Sciatic nerve (tissue), 2 donors: ENCODE measurements at regions not wholly inside any gene's neighbourhood (a gene's known extent, or its start where the extent isn't known, plus 50 kb on each side); places are given as distances from the start of the nearest gene placed in this dataset.
"Not testable (repeated sequence)": the region's sequence is repeated elsewhere in the genome, so short reads cannot be mapped to it uniquely, and the experiment has no call there.

Experiments
- ATAC-seq: fragments of 200-7000 bp; cut with Tn5 transposase; one replicate; pipeline ENCODE4 v1.9.1; 2020; ENCODE audit warnings: mild to moderate bottlenecking, moderate library complexity
- DNase-seq: peaks from one replicate; pipeline ENCODE4 v3.0.0-alpha.2; 2020; ENCODE audit warnings: low spot score
- intact Hi-C: fragments of 100-400 bp; cut with DNase I; formaldehyde crosslinking; loops from one replicate; pipeline ENCODE4 v1.14.2; 2022
- donor health status: DM: no; HTN: no; CAD: no.
- donor health status: DM: no; HTN: no; CAD: no.

GRCh38 chr11:81222491-81222890 is 1511.2 kb downstream of the FAM181B start:
- intact Hi-C loops = no loop called here
- no peak for DNase-seq
- no peak for ATAC-seq

- DNase-seq (no peak), ATAC-seq (no peak)
- intact Hi-C loops = no loop called here
These were observed 1513.3 kb downstream of the FAM181B start for GRCh38 chr11:81220146-81220895.

GRCh38 chr11:81219661-81220060 is 1514.0 kb downstream of the FAM181B start:
- intact Hi-C loops = no loop called here
- ATAC-seq (no peak), DNase-seq (no peak)

GRCh38 chr11:81218440-81218839 is 1515.2 kb downstream of the FAM181B start:
- no peak for ATAC-seq
- no peak for DNase-seq
- intact Hi-C loops = no loop called here

GRCh38 chr11:81211050-81211449 is 1522.6 kb downstream of the FAM181B start:
- DNase-seq (no peak), ATAC-seq (no peak)
- intact Hi-C loops = no loop called here

GRCh38 chr11:81207421-81208054 is 1526.1 kb downstream of the FAM181B start:
- intact Hi-C loops = no loop called here
- no peak for DNase-seq
- no peak for ATAC-seq

GRCh38 chr11:81203876-81204275 is 1529.8 kb downstream of the FAM181B start:
- ATAC-seq (no peak), DNase-seq (no peak)
- intact Hi-C loops = no loop called here

- ATAC-seq = no peak
- intact Hi-C loops = no loop called here
These were observed 1536.3 kb downstream of the FAM181B start for GRCh38 chr11:81197396-81197795.

GRCh38 chr11:81192516-81192915 is 1541.1 kb downstream of the FAM181B start:
- DNase-seq = no peak
- intact Hi-C loops = no loop called here
- no peak for ATAC-seq

More at GRCh38 chr11:81197396-81197795, 1536.3 kb downstream of the FAM181B start:
- DNase-seq = no peak

GRCh38 chr11:81190546-81190945 is 1543.1 kb downstream of the FAM181B start:
- ATAC-seq (no peak), DNase-seq (no peak)
- intact Hi-C loops = no loop called here

- intact Hi-C loops, ATAC-seq, DNase-seq: not testable (repeated sequence)
These were observed 1546.6 kb downstream of the FAM181B start for GRCh38 chr11:81187033-81187432.

- no peak for DNase-seq
- no peak for ATAC-seq
- intact Hi-C loops = no loop called here
These were observed 1558.9 kb downstream of the FAM181B start for GRCh38 chr11:81174646-81175330.

GRCh38 chr11:81165164-81165563 is 1568.5 kb downstream of the FAM181B start:
- ATAC-seq (no peak), DNase-seq (no peak)
- intact Hi-C loops = no loop called here

- intact Hi-C loops = no loop called here
- DNase-seq (no peak), ATAC-seq (no peak)
These were observed 1573.8 kb downstream of the FAM181B start for GRCh38 chr11:81159900-81160299.

GRCh38 chr11:81135570-81135969 is 1598.1 kb downstream of the FAM181B start:
- ATAC-seq (no peak), DNase-seq (no peak)
- intact Hi-C loops = no loop called here

GRCh38 chr11:81129618-81130017 is 1604.0 kb downstream of the FAM181B start:
- ATAC-seq = no peak
- DNase-seq = no peak
- intact Hi-C loops = no loop called here

- DNase-seq (no peak), ATAC-seq (no peak)
- intact Hi-C loops = no loop called here
These were observed 1620.9 kb downstream of the FAM181B start for GRCh38 chr11:81112718-81113117.

GRCh38 chr11:81104051-81104450 is 1629.6 kb downstream of the FAM181B start:
- ATAC-seq (no peak), DNase-seq (no peak)
- intact Hi-C loops = no loop called here

- DNase-seq = no peak
- intact Hi-C loops = no loop called here
- no peak for ATAC-seq
These were observed 1635.2 kb downstream of the FAM181B start for GRCh38 chr11:81098471-81098870.

GRCh38 chr11:81092522-81092921 is 1641.1 kb downstream of the FAM181B start:
- ATAC-seq = no peak

More at GRCh38 chr11:81092522-81092921, 1641.1 kb downstream of the FAM181B start:
- DNase-seq = no peak
- intact Hi-C loops = no loop called here
